Prostate gland (tissue), 2 donors: ENCODE measurements at regions not wholly inside any gene's neighbourhood (a gene's known extent, or its start where the extent isn't known, plus 50 kb on each side); places are given as distances from the start of the nearest gene placed in this dataset.

Source experiments
- DNase-seq: peaks from one replicate; pipeline ENCODE4 v3.0.0-alpha.2; 2019; ENCODE audit warnings: low spot score
- H3K27ac ChIP-seq, 2 donors: fragments of 200-600 bp; sonication (generic); 2 replicates each; pipeline ENCODE4 v1.5.1; 2017 to 2019
- H3K27me3 ChIP-seq: fragments of 200-600 bp; sonication (generic); replicated peaks from 2 replicates; pipeline ENCODE4 v1.5.1; 2019; ENCODE audit not compliant: insufficient read depth
- H3K36me3 ChIP-seq, 2 donors: fragments of 200-600 bp; sonication (generic); 1 replicate in 1 of 2; 2 replicates in 1 of 2; pipeline versions ENCODE4 v1.5.1 to v1.8.1; 2017 to 2019
- H3K4me1 ChIP-seq: fragments of 200-600 bp; sonication (generic); replicated peaks from 2 replicates; pipeline ENCODE4 v1.5.1; 2019
- H3K4me3 ChIP-seq, 2 donors: fragments of 200-600 bp; sonication (generic); 2 replicates each; pipeline ENCODE4 v1.5.1; 2017 to 2019
- H3K9me3 ChIP-seq: fragments of 200-600 bp; sonication (generic); 2 replicates; pipeline ENCODE4 v1.5.1; 2017
- CTCF ChIP-seq, 4 experiments: fragments of 200-600 bp in 2 of 4; fragments of 450-650 bp in 2 of 4; sonication (generic) in 2 of 4; IDR thresholded peaks; 1 replicate in 3 of 4; 2 replicates in 1 of 4; pipeline ENCODE4 v1.5.1; 2016 to 2019; ENCODE audit warnings: antibody characterized with exemption in 4 of 4, mild to moderate bottlenecking in 2 of 4, moderate library complexity in 2 of 4
- POLR2A ChIP-seq: fragments of 450-650 bp; IDR thresholded peaks from one replicate; pipeline ENCODE4 v1.6.1; 2016; ENCODE audit warnings: antibody characterized with exemption, mild to moderate bottlenecking
- POLR2AphosphoS5 ChIP-seq: sonication (generic); formaldehyde crosslinking; IDR thresholded peaks from one replicate; pipeline ENCODE4 v1.6.1; 2017; ENCODE audit warnings: antibody characterized with exemption
- WGBS: methylation state at CpG from one replicate; pipeline ENCODE4 v1.1.5; 2018; 5-methylcytosine and 5-hydroxymethylcytosine counted together
- intact Hi-C: fragments of 100-400 bp; cut with DNase I; formaldehyde crosslinking; loops from one replicate; pipeline ENCODE4 v1.14.2; 2022

GRCh38 chr2:3986063-3986462 lies 282.7 kb downstream of the DCDC2C start:
- TF ChIP-seq CTCF (IDR thresholded peaks at IDR 0.05) (no peak), POLR2A (no peak), POLR2AphosphoS5 (no peak)
- no peaks in the 10 kb centered on the region for H3K4me1 ChIP-seq
- H3K27ac ChIP-seq: no peak overlapping the region
- WGBS: 59% methylated on average over 6 of the region's 6 CpGs
- H3K36me3 ChIP-seq: no peaks in the 10 kb centered on the region
- H3K27me3 ChIP-seq: no peaks in the 10 kb centered on the region
- no peaks in the 10 kb centered on the region for H3K9me3 ChIP-seq
- intact Hi-C loops: no loop called here
- no peak overlapping the region for H3K4me3 ChIP-seq
- DNase-seq: no peak

- intact Hi-C loops: no loop called here
- Histone ChIP-seq H3K27ac (no peak overlapping the region), H3K27me3 (no peaks in the 10 kb centered on the region), H3K36me3 (no peaks in the 10 kb centered on the region), H3K4me1 (no peaks in the 10 kb centered on the region), H3K9me3 (no peaks in the 10 kb centered on the region), H3K4me3 (no peak overlapping the region)
- TF ChIP-seq POLR2A (no peak), CTCF (IDR thresholded peaks at IDR 0.05) (no peak), POLR2AphosphoS5 (no peak)
- WGBS: 41% methylated on average over 7 of the region's 7 CpGs
- DNase-seq: no peak
Measured at GRCh38 chr2:3986530-3987258, 283.3 kb downstream of the DCDC2C start.

GRCh38 chr2:4002841-4003403 lies 299.5 kb downstream of the DCDC2C start:
- H3K4me3 ChIP-seq: no peak overlapping the region
- H3K27me3 ChIP-seq: no peaks in the 10 kb centered on the region
- H3K27ac ChIP-seq: no peak overlapping the region
- intact Hi-C loops: no loop called here
- H3K4me1 ChIP-seq: no peaks in the 10 kb centered on the region
- whole genome bisulfite sequencing: 90% methylated on average over 22 of the region's 22 CpGs
- no peak for DNase-seq
- no peak for TF ChIP-seq CTCF (IDR thresholded peaks at IDR 0.05)
- TF ChIP-seq POLR2AphosphoS5: no peak
- TF ChIP-seq POLR2A: no peak
- no peaks in the 10 kb centered on the region for H3K36me3 ChIP-seq
- no peaks in the 10 kb centered on the region for H3K9me3 ChIP-seq

GRCh38 chr2:4012197-4012596 lies 308.8 kb downstream of the DCDC2C start:
- H3K4me3 ChIP-seq: no peak overlapping the region
- no peak for TF ChIP-seq POLR2AphosphoS5
- no peak for TF ChIP-seq POLR2A
- TF ChIP-seq CTCF (IDR thresholded peaks at IDR 0.05): no peak
- no peaks in the 10 kb centered on the region for H3K27me3 ChIP-seq
- no peak overlapping the region for H3K27ac ChIP-seq
- H3K36me3 ChIP-seq: no peaks in the 10 kb centered on the region
- intact Hi-C loops: no loop called here
- no peaks in the 10 kb centered on the region for H3K9me3 ChIP-seq
- DNase-seq: no peak
- no peaks in the 10 kb centered on the region for H3K4me1 ChIP-seq
- WGBS: 93% methylated on average over 1 of the region's 1 CpG

GRCh38 chr2:4018535-4018934 lies 315.2 kb downstream of the DCDC2C start:
- no peaks in the 10 kb centered on the region for H3K9me3 ChIP-seq

More at GRCh38 chr2:4018535-4018934, 315.2 kb downstream of the DCDC2C start:
- Histone ChIP-seq H3K27me3 (no peaks in the 10 kb centered on the region), H3K36me3 (no peaks in the 10 kb centered on the region), H3K4me1 (no peaks in the 10 kb centered on the region), H3K27ac (no peak overlapping the region), H3K4me3 (no peak overlapping the region)
- TF ChIP-seq CTCF (IDR thresholded peaks at IDR 0.05): no peak
- no peak for TF ChIP-seq POLR2AphosphoS5
- no peak for TF ChIP-seq POLR2A
- DNase-seq: no peak
- intact Hi-C loops: no loop called here
